ENCODE measurements at regions not wholly inside any gene's neighbourhood (a gene's known extent, or its start where the extent isn't known, plus 50 kb on each side); places are given as distances from the start of the nearest gene placed in this dataset.

DNA sequence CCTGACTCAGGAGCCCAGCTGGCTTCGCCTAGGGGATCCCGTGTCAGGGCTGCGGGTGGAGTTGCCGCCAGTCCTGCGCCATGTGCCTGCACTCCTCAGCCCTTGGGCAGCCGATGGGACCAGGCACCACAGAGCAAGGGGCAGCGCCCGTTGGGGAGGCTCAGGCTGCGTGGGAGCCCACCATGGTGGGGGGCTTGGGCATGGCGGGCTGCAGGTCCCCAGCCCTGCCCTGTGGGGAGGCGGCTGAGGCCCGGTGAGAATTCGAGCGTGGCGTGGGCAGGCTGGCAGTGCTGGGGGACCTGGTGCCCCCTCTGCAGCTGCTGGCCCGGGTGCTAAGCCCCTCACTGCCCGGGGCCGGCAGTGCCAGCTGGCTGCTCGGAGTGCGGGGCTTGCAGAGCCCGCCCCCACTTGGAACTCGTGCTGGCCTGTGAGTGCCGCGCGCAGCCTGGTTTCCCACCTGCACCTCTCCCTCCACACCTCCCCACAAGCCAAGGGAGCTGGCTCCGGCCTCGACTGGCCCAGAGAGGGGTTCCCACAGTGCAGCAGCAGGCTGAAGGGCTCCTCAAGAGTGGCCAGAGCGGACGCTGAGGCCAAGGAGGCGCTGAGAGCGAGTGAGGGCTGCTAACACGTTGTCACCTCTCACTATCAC is 135.1 kb upstream of the SEL1L start:
- 90 to 96% methylated on average over 18 to 21 of the region's 32 CpGs for WGBS, 2 donors
- no peaks in the 10 kb centered on the region for H3K9me3 ChIP-seq
- DNase-seq = no peak

DNA sequence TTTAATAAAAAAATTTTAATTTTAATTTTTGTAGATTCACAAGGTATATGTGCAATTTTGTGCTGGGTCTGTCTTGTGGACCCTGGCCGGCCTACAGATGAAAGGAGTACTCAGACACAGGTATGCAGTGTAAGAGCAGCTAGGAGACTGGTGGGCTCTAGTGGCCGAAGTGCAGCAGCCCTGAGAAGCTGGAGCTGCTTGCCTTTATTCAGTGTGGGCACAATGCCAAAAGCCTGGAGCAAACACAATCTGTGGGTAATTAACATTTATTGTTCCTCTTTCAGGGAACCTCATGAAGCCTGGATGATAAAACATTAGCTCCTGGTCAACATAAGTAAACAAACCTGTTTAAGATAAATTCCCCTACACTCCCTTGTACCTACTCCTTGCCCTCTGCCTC is 135.7 kb upstream of the SEL1L start:
- Histone ChIP-seq H3K9me3 (no peaks in the 10 kb centered on the region), H3K27me3 (no peaks in the 10 kb centered on the region), H3K36me3 (no peaks in the 10 kb centered on the region), H3K4me1 (no peaks in the 10 kb centered on the region), H3K27ac (no peak overlapping the region), H3K4me3 (replicated peaks in 1 of 3) (no peak overlapping the region)
- TF ChIP-seq, protein P1, sequence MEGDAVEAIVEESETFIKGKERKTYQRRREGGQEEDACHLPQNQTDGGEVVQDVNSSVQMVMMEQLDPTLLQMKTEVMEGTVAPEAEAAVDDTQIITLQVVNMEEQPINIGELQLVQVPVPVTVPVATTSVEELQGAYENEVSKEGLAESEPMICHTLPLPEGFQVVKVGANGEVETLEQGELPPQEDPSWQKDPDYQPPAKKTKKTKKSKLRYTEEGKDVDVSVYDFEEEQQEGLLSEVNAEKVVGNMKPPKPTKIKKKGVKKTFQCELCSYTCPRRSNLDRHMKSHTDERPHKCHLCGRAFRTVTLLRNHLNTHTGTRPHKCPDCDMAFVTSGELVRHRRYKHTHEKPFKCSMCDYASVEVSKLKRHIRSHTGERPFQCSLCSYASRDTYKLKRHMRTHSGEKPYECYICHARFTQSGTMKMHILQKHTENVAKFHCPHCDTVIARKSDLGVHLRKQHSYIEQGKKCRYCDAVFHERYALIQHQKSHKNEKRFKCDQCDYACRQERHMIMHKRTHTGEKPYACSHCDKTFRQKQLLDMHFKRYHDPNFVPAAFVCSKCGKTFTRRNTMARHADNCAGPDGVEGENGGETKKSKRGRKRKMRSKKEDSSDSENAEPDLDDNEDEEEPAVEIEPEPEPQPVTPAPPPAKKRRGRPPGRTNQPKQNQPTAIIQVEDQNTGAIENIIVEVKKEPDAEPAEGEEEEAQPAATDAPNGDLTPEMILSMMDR (IDR thresholded peaks at IDR 0.05) = no peak
- no peak for TF ChIP-seq POLR2A (IDR thresholded peaks at IDR 0.05)
- 73 to 92% methylated on average over 2 of the region's 2 CpGs for WGBS, 2 donors
- intact Hi-C loops (cut with DNase I) = no loop called here
- no peak for DNase-seq

More for the DNA sequence above, 135.1 kb upstream of the SEL1L start:
- H3K27me3 ChIP-seq = no peaks in the 10 kb centered on the region
- TF ChIP-seq, protein P1 (IDR thresholded peaks at IDR 0.05) = no peak
- no peak for TF ChIP-seq POLR2A (IDR thresholded peaks at IDR 0.05)
- intact Hi-C loops (cut with DNase I) = no loop called here
- no peaks in the 10 kb centered on the region for H3K4me1 ChIP-seq
- H3K27ac ChIP-seq = no peak overlapping the region
- no peak overlapping the region for H3K4me3 ChIP-seq (replicated peaks in 1 of 3)
- H3K36me3 ChIP-seq = no peaks in the 10 kb centered on the region

DNA sequence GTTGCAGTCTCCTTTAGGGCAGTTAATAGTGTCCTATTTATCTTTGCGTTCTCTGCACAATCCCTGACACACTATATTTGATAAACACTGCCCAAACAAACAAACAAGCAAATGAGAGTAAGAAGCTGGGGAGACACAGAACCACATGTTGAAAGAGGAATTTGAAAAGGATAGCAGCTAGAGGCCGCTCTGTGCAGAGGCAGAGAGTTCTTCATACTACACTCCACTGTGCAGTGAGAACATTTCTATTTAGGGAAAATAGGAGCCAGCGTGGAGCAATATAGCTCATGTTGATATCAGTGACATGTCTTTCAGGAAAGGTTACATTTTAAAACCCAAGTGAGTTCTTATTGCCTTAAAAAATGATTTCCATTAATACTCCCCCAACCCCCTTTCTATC is 140.3 kb upstream of the SEL1L start:
- Histone ChIP-seq H3K27ac (no peak overlapping the region), H3K36me3 (no peaks in the 10 kb centered on the region), H3K4me1 (no peaks in the 10 kb centered on the region), H3K4me3 (replicated peaks in 1 of 3) (no peak overlapping the region), H3K9me3 (no peaks in the 10 kb centered on the region), H3K27me3 (no peaks in the 10 kb centered on the region)
- intact Hi-C loops (cut with DNase I) = no loop called here
- no peak for DNase-seq
- 51 to 61% methylated on average over 3 of the region's 3 CpGs for WGBS, 2 donors
- TF ChIP-seq POLR2A (IDR thresholded peaks at IDR 0.05) = no peak
- TF ChIP-seq, protein P1 (IDR thresholded peaks at IDR 0.05) = no peak

DNA sequence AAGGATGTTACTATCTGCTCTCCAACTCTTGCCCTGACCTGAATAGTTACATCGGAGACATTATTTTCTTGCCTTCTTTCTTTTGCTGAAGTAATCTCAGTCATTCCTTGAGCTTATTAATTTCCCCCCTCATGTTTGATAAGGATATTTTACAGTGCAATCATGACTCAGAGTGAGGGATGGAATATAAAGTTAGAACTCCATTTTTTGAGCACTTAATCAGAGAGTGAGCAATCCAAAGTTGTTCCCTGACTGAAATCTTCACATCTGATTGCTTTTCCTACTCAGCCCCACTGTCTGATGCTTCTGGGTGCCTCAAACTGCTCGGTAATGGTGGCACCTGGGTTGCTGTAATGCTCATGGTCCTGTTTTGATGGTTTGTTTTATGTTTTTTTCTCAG is 142.7 kb upstream of the SEL1L start:
- no peaks in the 10 kb centered on the region for H3K4me1 ChIP-seq
- intact Hi-C loops (cut with DNase I) = no loop called here
- TF ChIP-seq POLR2A (IDR thresholded peaks at IDR 0.05) = no peak
- TF ChIP-seq, protein P1 (IDR thresholded peaks at IDR 0.05) = no peak
- H3K4me3 ChIP-seq (replicated peaks in 1 of 3) = no peak overlapping the region
- H3K27me3 ChIP-seq = no peaks in the 10 kb centered on the region
- WGBS, 2 donors = 63 to 82% methylated on average over 2 of the region's 2 CpGs
- no peaks in the 10 kb centered on the region for H3K9me3 ChIP-seq
- no peaks in the 10 kb centered on the region for H3K36me3 ChIP-seq
- DNase-seq = no peak
- H3K27ac ChIP-seq = no peak overlapping the region

GRCh38 chr14:81676879-81677278 is 143.2 kb upstream of the SEL1L start:
- H3K4me3 ChIP-seq (replicated peaks in 1 of 3) = no peak overlapping the region
- no peaks in the 10 kb centered on the region for H3K9me3 ChIP-seq
- H3K27me3 ChIP-seq = no peaks in the 10 kb centered on the region
- H3K4me1 ChIP-seq = no peaks in the 10 kb centered on the region
- no peak for DNase-seq
- no peak overlapping the region for H3K27ac ChIP-seq
- no peak for TF ChIP-seq POLR2A (IDR thresholded peaks at IDR 0.05)
- TF ChIP-seq, protein P1 (IDR thresholded peaks at IDR 0.05) = no peak
- H3K36me3 ChIP-seq = no peaks in the 10 kb centered on the region
- WGBS, 2 donors = 81 to 82% methylated on average over 7 of the region's 7 CpGs
- intact Hi-C loops (cut with DNase I) = no loop called here
